ENCODE measurements at regions not wholly inside any gene's neighbourhood (a gene's known extent, or its start where the extent isn't known, plus 50 kb on each side); places are given as distances from the start of the nearest gene placed in this dataset.
A peak's percentile ranks its signal among the peaks of the same experiment; 100 is the strongest.

DNA sequence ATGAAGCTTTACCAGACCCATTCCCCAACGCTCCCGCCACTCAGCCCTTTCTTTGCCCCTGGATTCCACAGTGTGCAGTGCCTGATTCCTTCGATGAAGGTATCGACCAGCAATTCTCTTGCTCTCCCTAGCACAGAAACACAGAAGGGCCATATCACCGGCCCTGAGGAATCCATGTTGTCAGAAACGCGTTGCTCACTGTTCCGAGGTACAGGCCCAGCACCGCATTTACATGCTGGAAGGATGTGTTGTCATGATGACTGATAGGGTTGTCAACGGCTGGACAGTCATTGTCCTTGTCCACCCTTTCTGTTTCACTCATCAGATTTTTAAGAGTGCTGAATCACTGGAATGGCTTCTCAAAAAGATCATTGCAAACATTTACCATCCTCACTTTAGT, 57.2 kb upstream of the GPR6 start:
- H3K27ac ChIP-seq (ENCODE audit: poor library complexity, severe bottlenecking), result no peak overlapping the region
- H3K36me3 ChIP-seq (ENCODE audit: low read depth), result no peaks in the 10 kb centered on the region
- no peak overlapping the region for H3K4me3 ChIP-seq (ENCODE audit: severe bottlenecking)
- no peaks in the 10 kb centered on the region for H3K27me3 ChIP-seq (ENCODE audit: insufficient read depth, poor library complexity, severe bottlenecking)
- DNase-seq (ENCODE audit: low spot score) (no peak), ATAC-seq (ENCODE audit: low read depth) (no peak)
- H3K4me1 ChIP-seq (ENCODE audit: insufficient read depth, poor library complexity, severe bottlenecking), result no peaks in the 10 kb centered on the region
- no peaks in the 10 kb centered on the region for H3K9me3 ChIP-seq (ENCODE audit: severe bottlenecking)
- TF ChIP-seq, protein P1, sequence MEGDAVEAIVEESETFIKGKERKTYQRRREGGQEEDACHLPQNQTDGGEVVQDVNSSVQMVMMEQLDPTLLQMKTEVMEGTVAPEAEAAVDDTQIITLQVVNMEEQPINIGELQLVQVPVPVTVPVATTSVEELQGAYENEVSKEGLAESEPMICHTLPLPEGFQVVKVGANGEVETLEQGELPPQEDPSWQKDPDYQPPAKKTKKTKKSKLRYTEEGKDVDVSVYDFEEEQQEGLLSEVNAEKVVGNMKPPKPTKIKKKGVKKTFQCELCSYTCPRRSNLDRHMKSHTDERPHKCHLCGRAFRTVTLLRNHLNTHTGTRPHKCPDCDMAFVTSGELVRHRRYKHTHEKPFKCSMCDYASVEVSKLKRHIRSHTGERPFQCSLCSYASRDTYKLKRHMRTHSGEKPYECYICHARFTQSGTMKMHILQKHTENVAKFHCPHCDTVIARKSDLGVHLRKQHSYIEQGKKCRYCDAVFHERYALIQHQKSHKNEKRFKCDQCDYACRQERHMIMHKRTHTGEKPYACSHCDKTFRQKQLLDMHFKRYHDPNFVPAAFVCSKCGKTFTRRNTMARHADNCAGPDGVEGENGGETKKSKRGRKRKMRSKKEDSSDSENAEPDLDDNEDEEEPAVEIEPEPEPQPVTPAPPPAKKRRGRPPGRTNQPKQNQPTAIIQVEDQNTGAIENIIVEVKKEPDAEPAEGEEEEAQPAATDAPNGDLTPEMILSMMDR (IDR thresholded peaks at IDR 0.05; ENCODE audit: poor library complexity, severe bottlenecking), result no peak

DNA sequence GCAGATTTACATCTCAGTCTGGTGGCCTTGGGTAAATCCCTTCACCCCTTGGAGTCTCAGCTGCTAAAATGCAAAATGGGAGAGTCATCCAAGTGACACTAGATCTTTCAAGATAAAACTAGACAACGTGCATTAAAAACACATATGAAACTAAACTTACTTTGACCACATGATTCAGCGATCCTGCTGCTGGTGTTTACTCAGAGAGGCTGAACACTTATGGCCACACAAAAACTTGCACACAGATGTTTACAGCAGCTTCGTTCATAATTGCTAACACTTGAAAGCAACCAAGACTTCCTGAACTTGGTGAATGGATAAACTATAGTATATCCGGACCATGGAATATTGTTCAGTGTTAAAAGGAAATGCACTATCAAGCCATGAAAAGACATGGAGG, 55.3 kb upstream of the GPR6 start:
- H3K27me3 ChIP-seq (ENCODE audit: insufficient read depth, poor library complexity, severe bottlenecking), result no peaks in the 10 kb centered on the region
- DNase-seq (ENCODE audit: low spot score), result no peak

DNA sequence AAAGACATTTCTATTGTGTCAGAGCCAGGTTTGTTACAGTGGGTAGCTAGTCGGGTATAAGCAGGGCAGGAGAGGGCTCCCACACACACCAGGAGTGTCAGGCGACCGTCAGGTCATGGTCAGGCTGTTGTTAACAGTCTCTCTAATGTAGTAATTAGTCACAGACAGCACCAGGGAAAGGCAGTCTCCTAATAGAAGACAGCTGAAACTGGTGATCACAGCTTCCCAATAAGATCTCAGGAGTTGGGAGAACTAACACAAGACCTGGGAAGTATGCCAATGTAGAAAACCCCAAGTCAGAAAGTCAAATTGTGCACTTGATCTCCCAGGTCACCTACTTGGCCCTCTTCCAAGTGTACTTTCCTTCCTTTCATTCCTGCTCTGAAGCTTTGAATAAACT, 53.0 kb upstream of the GPR6 start:
- ATAC-seq (ENCODE audit: low read depth), result peak; percentile 53; the same call in 2 of the 3 replicates
- H3K27ac ChIP-seq (ENCODE audit: poor library complexity, severe bottlenecking), result no peak overlapping the region
- H3K36me3 ChIP-seq (ENCODE audit: low read depth), result no peaks in the 10 kb centered on the region
- no peaks in the 10 kb centered on the region for H3K27me3 ChIP-seq (ENCODE audit: insufficient read depth, poor library complexity, severe bottlenecking)
- no peak for DNase-seq (ENCODE audit: low spot score)
- no peaks in the 10 kb centered on the region for H3K9me3 ChIP-seq (ENCODE audit: severe bottlenecking)
- TF ChIP-seq, protein P1 (IDR thresholded peaks at IDR 0.05; ENCODE audit: poor library complexity, severe bottlenecking), result no peak
- H3K4me3 ChIP-seq (ENCODE audit: severe bottlenecking), result no peak overlapping the region
- no peaks in the 10 kb centered on the region for H3K4me1 ChIP-seq (ENCODE audit: insufficient read depth, poor library complexity, severe bottlenecking)

More for the DNA sequence above, 55.3 kb upstream of the GPR6 start:
- H3K27ac ChIP-seq (ENCODE audit: poor library complexity, severe bottlenecking), result no peak overlapping the region
- H3K4me3 ChIP-seq (ENCODE audit: severe bottlenecking), result no peak overlapping the region
- H3K9me3 ChIP-seq (ENCODE audit: severe bottlenecking), result no peaks in the 10 kb centered on the region
- no peak for ATAC-seq (ENCODE audit: low read depth)
- TF ChIP-seq, protein P1 (IDR thresholded peaks at IDR 0.05; ENCODE audit: poor library complexity, severe bottlenecking), result no peak
- H3K36me3 ChIP-seq (ENCODE audit: low read depth), result no peaks in the 10 kb centered on the region
- no peaks in the 10 kb centered on the region for H3K4me1 ChIP-seq (ENCODE audit: insufficient read depth, poor library complexity, severe bottlenecking)

DNA sequence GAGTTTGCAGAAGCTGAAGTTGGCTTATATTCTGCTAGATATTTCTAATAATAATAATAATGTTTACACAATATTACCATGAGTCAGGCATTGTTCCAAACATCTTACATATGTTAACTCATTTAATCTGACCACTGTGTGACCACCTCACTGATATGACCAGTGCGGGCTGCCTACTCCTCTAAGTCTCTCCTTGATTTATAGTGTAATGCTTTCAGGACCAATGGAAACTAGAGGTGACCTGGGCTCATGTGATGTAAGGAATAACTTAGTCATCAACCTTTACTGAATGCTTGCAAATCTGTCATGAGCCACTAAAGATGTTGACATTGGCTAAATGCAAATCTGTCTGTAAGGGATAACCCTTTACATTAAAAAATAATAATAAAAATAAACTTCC, 51.1 kb upstream of the GPR6 start:
- Histone ChIP-seq H3K4me1 (ENCODE audit: insufficient read depth, poor library complexity, severe bottlenecking) (no peaks in the 10 kb centered on the region), H3K27ac (ENCODE audit: poor library complexity, severe bottlenecking) (no peak overlapping the region), H3K4me3 (ENCODE audit: severe bottlenecking) (no peak overlapping the region), H3K36me3 (ENCODE audit: low read depth) (no peaks in the 10 kb centered on the region), H3K9me3 (ENCODE audit: severe bottlenecking) (no peaks in the 10 kb centered on the region), H3K27me3 (ENCODE audit: insufficient read depth, poor library complexity, severe bottlenecking) (no peaks in the 10 kb centered on the region)
- TF ChIP-seq, protein P1 (IDR thresholded peaks at IDR 0.05; ENCODE audit: poor library complexity, severe bottlenecking), result no peak
- no peak for ATAC-seq (ENCODE audit: low read depth)
- no peak for DNase-seq (ENCODE audit: low spot score)
